ENCODE measurements at regions not wholly inside any gene's neighbourhood (a gene's known extent, or its start where the extent isn't known, plus 50 kb on each side); places are given as distances from the start of the nearest gene placed in this dataset.

- Histone ChIP-seq H3K4me3 (ENCODE audit: low read length) (no peak overlapping the region), H3K36me3 (ENCODE audit: control insufficient read depth, insufficient read depth, low read length) (no peaks in the 10 kb centered on the region), H3K4me1 (ENCODE audit: control insufficient read depth, insufficient read depth, low read length) (no peaks in the 10 kb centered on the region), H3K27ac (ENCODE audit: low read depth, low read length) (no peak overlapping the region), H3K9ac (ENCODE audit: low read length) (no peak overlapping the region), H3K27me3 (ENCODE audit: control insufficient read depth, insufficient read depth, low read length) (no peaks in the 10 kb centered on the region)
These were observed 315.6 kb downstream of the MTRR start for GRCh38 chr5:8184455-8185063.

DNA sequence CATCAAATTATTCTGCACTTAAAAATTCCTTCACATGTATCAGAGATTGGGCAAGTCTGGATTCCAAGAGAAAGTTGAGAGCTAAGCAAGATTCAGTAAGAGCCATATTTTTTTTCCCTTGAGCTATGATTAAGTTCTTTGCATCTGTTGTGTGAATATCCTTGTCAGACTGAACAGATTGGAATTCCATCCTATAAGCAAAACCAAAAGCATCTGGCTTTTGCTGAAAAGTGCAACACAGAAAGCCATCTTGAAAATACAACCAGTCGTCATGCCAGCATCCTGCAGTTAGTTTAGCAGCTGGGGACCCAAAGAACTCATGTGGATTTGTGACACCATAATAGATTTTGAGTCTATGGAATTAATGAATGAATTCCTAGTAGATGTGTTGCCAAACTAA lies 316.9 kb downstream of the MTRR start:
- no peak overlapping the region for H3K9ac ChIP-seq (ENCODE audit: low read length)
- no peak overlapping the region for H3K27ac ChIP-seq (ENCODE audit: low read depth, low read length)
- H3K4me1 ChIP-seq (ENCODE audit: control insufficient read depth, insufficient read depth, low read length) = no peaks in the 10 kb centered on the region
- no peak overlapping the region for H3K4me3 ChIP-seq (ENCODE audit: low read length)
- no peaks in the 10 kb centered on the region for H3K36me3 ChIP-seq (ENCODE audit: control insufficient read depth, insufficient read depth, low read length)
- H3K27me3 ChIP-seq (ENCODE audit: control insufficient read depth, insufficient read depth, low read length) = no peaks in the 10 kb centered on the region

- H3K36me3 ChIP-seq (ENCODE audit: control insufficient read depth, insufficient read depth, low read length) = no peaks in the 10 kb centered on the region
- no peaks in the 10 kb centered on the region for H3K4me1 ChIP-seq (ENCODE audit: control insufficient read depth, insufficient read depth, low read length)
- H3K27me3 ChIP-seq (ENCODE audit: control insufficient read depth, insufficient read depth, low read length) = no peaks in the 10 kb centered on the region
- peak overlapping the region; percentile 20 for H3K4me3 ChIP-seq (ENCODE audit: low read length)
- no peak overlapping the region for H3K27ac ChIP-seq (ENCODE audit: low read depth, low read length)
- no peak overlapping the region for H3K9ac ChIP-seq (ENCODE audit: low read length)
These were observed 320.1 kb downstream of the MTRR start for GRCh38 chr5:8188874-8189565.

- Histone ChIP-seq H3K4me1 (ENCODE audit: control insufficient read depth, insufficient read depth, low read length) (no peaks in the 10 kb centered on the region), H3K4me3 (ENCODE audit: low read length) (no peak overlapping the region), H3K36me3 (ENCODE audit: control insufficient read depth, insufficient read depth, low read length) (no peaks in the 10 kb centered on the region), H3K27ac (ENCODE audit: low read depth, low read length) (no peak overlapping the region), H3K27me3 (ENCODE audit: control insufficient read depth, insufficient read depth, low read length) (no peaks in the 10 kb centered on the region), H3K9ac (ENCODE audit: low read length) (no peak overlapping the region)
These were observed 323.9 kb downstream of the MTRR start for GRCh38 chr5:8192840-8193239.

GRCh38 chr5:8196061-8196460 lies 327.1 kb downstream of the MTRR start:
- Histone ChIP-seq H3K4me3 (ENCODE audit: low read length) (no peak overlapping the region), H3K9ac (ENCODE audit: low read length) (no peak overlapping the region), H3K27ac (ENCODE audit: low read depth, low read length) (no peak overlapping the region), H3K36me3 (ENCODE audit: control insufficient read depth, insufficient read depth, low read length) (no peaks in the 10 kb centered on the region), H3K27me3 (ENCODE audit: control insufficient read depth, insufficient read depth, low read length) (no peaks in the 10 kb centered on the region), H3K4me1 (ENCODE audit: control insufficient read depth, insufficient read depth, low read length) (no peaks in the 10 kb centered on the region)

DNA sequence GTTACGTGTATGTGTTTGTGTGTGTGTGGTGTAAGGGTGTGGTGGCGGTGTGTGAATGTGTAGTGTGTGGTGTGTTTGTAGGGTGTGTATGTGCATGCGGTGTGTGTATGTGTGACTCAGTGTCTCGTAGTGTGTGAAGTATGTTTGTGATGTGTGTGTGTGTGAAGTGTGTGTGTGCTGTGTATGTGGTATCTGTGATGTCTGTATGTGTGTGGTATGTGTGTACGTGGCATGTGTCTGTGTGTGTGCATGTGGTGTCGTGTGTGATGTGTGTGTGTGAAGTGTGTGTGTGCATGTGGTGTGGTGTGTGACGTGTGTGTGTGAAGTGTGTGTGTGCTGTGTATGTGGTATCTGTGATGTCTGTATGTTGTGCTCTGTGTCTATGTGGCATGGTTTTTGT lies 339.4 kb downstream of the MTRR start:
- H3K27me3 ChIP-seq (ENCODE audit: control insufficient read depth, insufficient read depth, low read length) = no peaks in the 10 kb centered on the region
- no peak overlapping the region for H3K9ac ChIP-seq (ENCODE audit: low read length)
- H3K4me1 ChIP-seq (ENCODE audit: control insufficient read depth, insufficient read depth, low read length) = no peaks in the 10 kb centered on the region
- no peaks in the 10 kb centered on the region for H3K36me3 ChIP-seq (ENCODE audit: control insufficient read depth, insufficient read depth, low read length)
- no peak overlapping the region for H3K27ac ChIP-seq (ENCODE audit: low read depth, low read length)
- H3K4me3 ChIP-seq (ENCODE audit: low read length) = no peak overlapping the region

- Histone ChIP-seq H3K27ac (ENCODE audit: low read depth, low read length) (no peak overlapping the region), H3K27me3 (ENCODE audit: control insufficient read depth, insufficient read depth, low read length) (no peaks in the 10 kb centered on the region)
These were observed 340.6 kb downstream of the MTRR start for GRCh38 chr5:8209500-8209899.

DNA sequence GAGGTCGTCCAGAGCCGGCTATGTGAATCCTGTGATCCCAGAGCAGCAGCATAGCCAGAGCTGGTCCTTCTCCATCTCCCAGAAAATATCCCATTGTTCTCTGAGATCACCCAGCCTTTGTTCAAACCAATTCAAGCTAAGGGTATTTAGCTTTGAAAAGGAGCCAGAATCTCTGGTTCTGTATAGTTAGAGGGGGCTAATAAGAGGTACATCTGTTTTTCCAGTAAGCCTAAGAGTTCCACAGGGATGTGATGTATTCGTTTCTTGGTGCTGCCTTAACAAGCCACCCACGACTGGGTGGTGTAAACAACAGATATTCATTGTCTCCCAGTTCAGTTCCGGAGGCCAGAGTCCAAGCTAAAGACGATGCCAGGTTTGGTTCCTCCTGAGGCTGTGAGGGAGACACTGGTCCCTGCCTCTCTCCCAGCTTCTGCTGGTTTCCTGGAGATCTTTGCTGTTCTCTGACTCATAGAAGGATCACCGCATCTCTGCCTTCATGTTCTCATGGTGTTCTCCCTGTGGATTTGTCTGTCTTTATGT lies 344.8 kb downstream of the MTRR start:
- Histone ChIP-seq H3K27ac (ENCODE audit: low read depth, low read length) (no peak overlapping the region), H3K27me3 (ENCODE audit: control insufficient read depth, insufficient read depth, low read length) (no peaks in the 10 kb centered on the region), H3K36me3 (ENCODE audit: control insufficient read depth, insufficient read depth, low read length) (no peaks in the 10 kb centered on the region), H3K9ac (ENCODE audit: low read length) (no peak overlapping the region), H3K4me3 (ENCODE audit: low read length) (no peak overlapping the region), H3K4me1 (ENCODE audit: control insufficient read depth, insufficient read depth, low read length) (no peaks in the 10 kb centered on the region)

More at GRCh38 chr5:8209500-8209899, 340.6 kb downstream of the MTRR start:
- Histone ChIP-seq H3K4me3 (ENCODE audit: low read length) (no peak overlapping the region), H3K9ac (ENCODE audit: low read length) (no peak overlapping the region), H3K36me3 (ENCODE audit: control insufficient read depth, insufficient read depth, low read length) (no peaks in the 10 kb centered on the region), H3K4me1 (ENCODE audit: control insufficient read depth, insufficient read depth, low read length) (no peaks in the 10 kb centered on the region)

DNA sequence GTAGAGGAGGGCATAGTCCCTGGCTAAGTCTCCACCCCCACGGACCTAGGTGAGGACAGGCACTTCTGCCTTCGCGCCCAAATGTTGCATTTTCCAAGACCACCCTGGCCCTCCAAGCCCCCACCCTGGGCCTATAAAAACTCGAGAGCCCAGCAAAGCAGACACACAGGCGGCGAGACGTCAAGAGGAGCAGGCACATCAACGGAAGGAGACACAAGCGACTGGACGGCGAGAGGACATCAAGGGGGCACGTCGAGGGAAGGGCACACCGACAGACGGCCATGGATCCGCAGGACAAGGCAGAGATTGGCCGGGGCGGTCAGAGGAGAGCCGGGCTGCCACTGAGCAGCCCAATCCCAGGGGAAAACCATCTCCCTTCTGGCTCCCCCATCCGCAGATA lies 348.0 kb downstream of the MTRR start:
- no peak overlapping the region for H3K4me3 ChIP-seq (ENCODE audit: low read length)
- no peak overlapping the region for H3K9ac ChIP-seq (ENCODE audit: low read length)
- no peak overlapping the region for H3K27ac ChIP-seq (ENCODE audit: low read depth, low read length)
- H3K27me3 ChIP-seq (ENCODE audit: control insufficient read depth, insufficient read depth, low read length) = no peaks in the 10 kb centered on the region
- no peaks in the 10 kb centered on the region for H3K4me1 ChIP-seq (ENCODE audit: control insufficient read depth, insufficient read depth, low read length)
- no peaks in the 10 kb centered on the region for H3K36me3 ChIP-seq (ENCODE audit: control insufficient read depth, insufficient read depth, low read length)

DNA sequence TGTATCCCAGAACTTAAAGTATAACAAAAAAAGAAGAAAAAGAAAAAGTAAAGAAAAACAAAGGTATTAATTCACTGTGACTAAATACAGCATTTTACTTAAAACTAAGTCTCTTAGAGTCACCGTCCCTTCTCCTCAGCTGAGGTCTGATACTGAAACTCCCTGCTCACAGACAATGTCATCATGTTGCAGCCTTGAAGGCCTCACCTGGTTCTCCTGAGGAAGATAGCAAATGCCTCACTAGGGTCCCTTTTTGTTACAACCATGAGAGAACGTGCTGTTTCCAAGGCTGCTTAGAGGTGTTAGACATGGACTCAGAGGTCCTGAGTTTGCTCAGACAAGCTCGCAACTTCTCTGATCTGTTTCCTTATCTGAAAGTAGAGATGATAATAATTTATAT lies 357.2 kb downstream of the MTRR start:
- no peak overlapping the region for H3K4me3 ChIP-seq (ENCODE audit: low read length)

GRCh38 chr5:8227112-8227511 lies 358.2 kb downstream of the MTRR start:
- H3K4me3 ChIP-seq (ENCODE audit: low read length) = no peak overlapping the region
- no peaks in the 10 kb centered on the region for H3K36me3 ChIP-seq (ENCODE audit: control insufficient read depth, insufficient read depth, low read length)
- no peak overlapping the region for H3K27ac ChIP-seq (ENCODE audit: low read depth, low read length)
- no peaks in the 10 kb centered on the region for H3K4me1 ChIP-seq (ENCODE audit: control insufficient read depth, insufficient read depth, low read length)
- H3K27me3 ChIP-seq (ENCODE audit: control insufficient read depth, insufficient read depth, low read length) = no peaks in the 10 kb centered on the region
- no peak overlapping the region for H3K9ac ChIP-seq (ENCODE audit: low read length)

More for the DNA sequence above, 357.2 kb downstream of the MTRR start:
- Histone ChIP-seq H3K9ac (ENCODE audit: low read length) (no peak overlapping the region), H3K36me3 (ENCODE audit: control insufficient read depth, insufficient read depth, low read length) (no peaks in the 10 kb centered on the region), H3K27me3 (ENCODE audit: control insufficient read depth, insufficient read depth, low read length) (no peaks in the 10 kb centered on the region), H3K27ac (ENCODE audit: low read depth, low read length) (no peak overlapping the region), H3K4me1 (ENCODE audit: control insufficient read depth, insufficient read depth, low read length) (no peaks in the 10 kb centered on the region)

DNA sequence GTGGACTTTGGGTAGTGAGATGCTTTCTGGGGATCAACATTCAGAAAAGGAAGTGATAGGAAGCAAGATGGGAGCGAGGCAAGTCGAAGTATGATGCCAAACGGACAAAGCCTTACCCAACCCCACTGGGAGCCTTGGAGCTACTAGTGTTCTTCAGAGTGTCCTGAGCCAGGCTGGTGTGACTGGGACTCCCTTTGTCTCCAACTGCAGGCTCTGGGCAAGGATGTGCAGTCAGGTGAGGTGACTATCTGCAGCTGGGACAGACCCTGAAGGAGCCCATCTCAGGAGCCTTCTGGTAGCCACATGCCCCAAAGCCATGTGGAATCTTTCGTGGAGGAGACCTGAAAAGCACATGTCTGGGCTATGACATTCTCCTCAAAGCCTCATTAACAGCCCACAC lies 360.6 kb downstream of the MTRR start:
- no peaks in the 10 kb centered on the region for H3K27me3 ChIP-seq (ENCODE audit: control insufficient read depth, insufficient read depth, low read length)
- no peak overlapping the region for H3K27ac ChIP-seq (ENCODE audit: low read depth, low read length)
- no peak overlapping the region for H3K4me3 ChIP-seq (ENCODE audit: low read length)
- H3K9ac ChIP-seq (ENCODE audit: low read length) = no peak overlapping the region
- H3K4me1 ChIP-seq (ENCODE audit: control insufficient read depth, insufficient read depth, low read length) = no peaks in the 10 kb centered on the region
- no peaks in the 10 kb centered on the region for H3K36me3 ChIP-seq (ENCODE audit: control insufficient read depth, insufficient read depth, low read length)

GRCh38 chr5:8230868-8231267 lies 361.9 kb downstream of the MTRR start:
- Histone ChIP-seq H3K27ac (ENCODE audit: low read depth, low read length) (no peak overlapping the region), H3K27me3 (ENCODE audit: control insufficient read depth, insufficient read depth, low read length) (no peaks in the 10 kb centered on the region), H3K4me3 (ENCODE audit: low read length) (no peak overlapping the region), H3K9ac (ENCODE audit: low read length) (no peak overlapping the region), H3K36me3 (ENCODE audit: control insufficient read depth, insufficient read depth, low read length) (no peaks in the 10 kb centered on the region), H3K4me1 (ENCODE audit: control insufficient read depth, insufficient read depth, low read length) (no peaks in the 10 kb centered on the region)
